ENCODE measurements at regions not wholly inside any gene's neighbourhood (a gene's known extent, or its start where the extent isn't known, plus 50 kb on each side); places are given as distances from the start of the nearest gene placed in this dataset.
A peak's percentile ranks its signal among the peaks of the same experiment; 100 is the strongest.

- intact Hi-C loops (cut with DNase I, micrococcal nuclease): no loop called here
- H3K36me3 ChIP-seq (ENCODE audit: low read depth): no peaks in the 10 kb centered on the region
- ATAC-seq (peak; percentile 84), DNase-seq (peak in 2 of 3 donors; percentile 46 to 75)
- no peaks in the 10 kb centered on the region for H3K9me3 ChIP-seq
- no peaks in the 10 kb centered on the region for H3K4me1 ChIP-seq (ENCODE audit: low read depth)
- no peak for TF ChIP-seq CTCF (IDR thresholded peaks at IDR 0.05)
- H3K4me3 ChIP-seq: no peak overlapping the region
Observed at GRCh38 chr10:7471720-7472367, 61.0 kb upstream of the SFMBT2 start.

GRCh38 chr10:7470371-7470770 is 59.5 kb upstream of the SFMBT2 start:
- DNase-seq (no peak), ATAC-seq (no peak)
- TF ChIP-seq CTCF (IDR thresholded peaks at IDR 0.05): no peak
- Histone ChIP-seq H3K4me1 (ENCODE audit: low read depth) (no peaks in the 10 kb centered on the region), H3K36me3 (ENCODE audit: low read depth) (no peaks in the 10 kb centered on the region), H3K9me3 (no peaks in the 10 kb centered on the region), H3K4me3 (no peak overlapping the region)
- intact Hi-C loops (cut with DNase I, micrococcal nuclease): no loop called here

GRCh38 chr10:7467031-7467667 is 56.3 kb upstream of the SFMBT2 start:
- H3K36me3 ChIP-seq (ENCODE audit: low read depth): no peaks in the 10 kb centered on the region
- DNase-seq (no peak), ATAC-seq (no peak)
- intact Hi-C loops (cut with DNase I, micrococcal nuclease): no loop called here
- no peaks in the 10 kb centered on the region for H3K4me1 ChIP-seq (ENCODE audit: low read depth)
- TF ChIP-seq CTCF (IDR thresholded peaks at IDR 0.05): no peak
- H3K4me3 ChIP-seq: no peak overlapping the region
- no peaks in the 10 kb centered on the region for H3K9me3 ChIP-seq

GRCh38 chr10:7464691-7465090 is 53.9 kb upstream of the SFMBT2 start:
- no peak for ATAC-seq
- intact Hi-C loops (cut with DNase I, micrococcal nuclease): no loop called here

More at GRCh38 chr10:7464691-7465090, 53.9 kb upstream of the SFMBT2 start:
- TF ChIP-seq CTCF (IDR thresholded peaks at IDR 0.05): no peak
- Histone ChIP-seq H3K9me3 (no peaks in the 10 kb centered on the region), H3K36me3 (ENCODE audit: low read depth) (no peaks in the 10 kb centered on the region), H3K4me3 (no peak overlapping the region), H3K4me1 (ENCODE audit: low read depth) (no peaks in the 10 kb centered on the region)
- no peak for DNase-seq
